ENCODE measurements at regions not wholly inside any gene's neighbourhood (a gene's known extent, or its start where the extent isn't known, plus 50 kb on each side); places are given as distances from the start of the nearest gene placed in this dataset.

DNA sequence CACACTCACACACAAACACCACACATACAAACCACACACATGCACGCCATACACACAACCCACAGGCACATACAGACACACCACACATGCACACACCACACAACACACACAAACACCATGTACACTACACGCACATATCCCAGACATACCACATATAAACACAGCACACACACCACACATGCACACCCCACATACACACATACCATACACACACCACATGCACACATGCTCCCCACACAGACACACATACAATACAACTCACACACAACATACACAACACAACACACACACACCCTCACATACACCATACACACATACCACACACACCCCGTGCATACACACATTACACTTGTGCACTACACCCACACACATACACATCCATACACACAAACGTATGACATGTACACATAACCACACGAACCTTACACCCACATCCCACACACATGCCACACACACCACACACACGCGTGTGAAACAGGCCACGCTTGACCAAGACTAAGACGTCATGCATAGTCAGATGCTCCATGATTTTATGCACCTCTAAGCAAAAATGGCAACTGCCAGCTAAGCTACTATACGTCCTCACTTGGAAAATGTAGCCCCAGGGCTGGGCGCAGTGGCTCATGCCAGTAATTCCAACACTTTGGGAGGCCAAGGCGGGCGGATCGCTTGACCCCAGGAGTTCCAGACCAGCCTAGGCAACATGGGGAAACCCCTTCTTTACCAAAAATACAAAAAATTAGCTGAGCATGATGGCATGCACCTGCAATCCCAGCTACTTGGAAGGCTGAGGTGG is 77.4 kb upstream of the TMPRSS2 start:
- DNase-seq (ENCODE audit: low spot score): no peak
- H3K27ac ChIP-seq: peak overlapping the region in 1 of 2 donors; percentile 81
- H3K4me1 ChIP-seq (replicated peaks): peaks cover 15% of the 10 kb centered on the region
- TF ChIP-seq, protein P1, sequence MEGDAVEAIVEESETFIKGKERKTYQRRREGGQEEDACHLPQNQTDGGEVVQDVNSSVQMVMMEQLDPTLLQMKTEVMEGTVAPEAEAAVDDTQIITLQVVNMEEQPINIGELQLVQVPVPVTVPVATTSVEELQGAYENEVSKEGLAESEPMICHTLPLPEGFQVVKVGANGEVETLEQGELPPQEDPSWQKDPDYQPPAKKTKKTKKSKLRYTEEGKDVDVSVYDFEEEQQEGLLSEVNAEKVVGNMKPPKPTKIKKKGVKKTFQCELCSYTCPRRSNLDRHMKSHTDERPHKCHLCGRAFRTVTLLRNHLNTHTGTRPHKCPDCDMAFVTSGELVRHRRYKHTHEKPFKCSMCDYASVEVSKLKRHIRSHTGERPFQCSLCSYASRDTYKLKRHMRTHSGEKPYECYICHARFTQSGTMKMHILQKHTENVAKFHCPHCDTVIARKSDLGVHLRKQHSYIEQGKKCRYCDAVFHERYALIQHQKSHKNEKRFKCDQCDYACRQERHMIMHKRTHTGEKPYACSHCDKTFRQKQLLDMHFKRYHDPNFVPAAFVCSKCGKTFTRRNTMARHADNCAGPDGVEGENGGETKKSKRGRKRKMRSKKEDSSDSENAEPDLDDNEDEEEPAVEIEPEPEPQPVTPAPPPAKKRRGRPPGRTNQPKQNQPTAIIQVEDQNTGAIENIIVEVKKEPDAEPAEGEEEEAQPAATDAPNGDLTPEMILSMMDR (IDR thresholded peaks at IDR 0.05): no peak
- TF ChIP-seq POLR2AphosphoS5 (IDR thresholded peaks at IDR 0.05) (no peak), POLR2A (IDR thresholded peaks at IDR 0.05) (no peak)
- no peaks in the 10 kb centered on the region for H3K27me3 ChIP-seq (replicated peaks; ENCODE audit: insufficient read depth)
- no peaks in the 10 kb centered on the region for H3K9me3 ChIP-seq
- H3K36me3 ChIP-seq: no peaks in the 10 kb centered on the region
- intact Hi-C loops (cut with DNase I): no loop called here
- H3K4me3 ChIP-seq: no peak overlapping the region
- 91% methylated on average over 14 of the region's 14 CpGs for WGBS

GRCh38 chr21:41584603-41585176 is 76.7 kb upstream of the TMPRSS2 start:
- TF ChIP-seq, protein P1 (IDR thresholded peaks at IDR 0.05): no peak
- Histone ChIP-seq H3K36me3 (no peaks in the 10 kb centered on the region), H3K27ac (peak overlapping the region; percentile 30 to 81), H3K27me3 (replicated peaks; ENCODE audit: insufficient read depth) (no peaks in the 10 kb centered on the region), H3K4me3 (no peak overlapping the region), H3K4me1 (replicated peaks) (peaks cover 15% of the 10 kb centered on the region), H3K9me3 (no peaks in the 10 kb centered on the region)
- intact Hi-C loops (cut with DNase I): no loop called here
- no peak for DNase-seq (ENCODE audit: low spot score)
- 92% methylated on average over 4 of the region's 4 CpGs for WGBS

DNA sequence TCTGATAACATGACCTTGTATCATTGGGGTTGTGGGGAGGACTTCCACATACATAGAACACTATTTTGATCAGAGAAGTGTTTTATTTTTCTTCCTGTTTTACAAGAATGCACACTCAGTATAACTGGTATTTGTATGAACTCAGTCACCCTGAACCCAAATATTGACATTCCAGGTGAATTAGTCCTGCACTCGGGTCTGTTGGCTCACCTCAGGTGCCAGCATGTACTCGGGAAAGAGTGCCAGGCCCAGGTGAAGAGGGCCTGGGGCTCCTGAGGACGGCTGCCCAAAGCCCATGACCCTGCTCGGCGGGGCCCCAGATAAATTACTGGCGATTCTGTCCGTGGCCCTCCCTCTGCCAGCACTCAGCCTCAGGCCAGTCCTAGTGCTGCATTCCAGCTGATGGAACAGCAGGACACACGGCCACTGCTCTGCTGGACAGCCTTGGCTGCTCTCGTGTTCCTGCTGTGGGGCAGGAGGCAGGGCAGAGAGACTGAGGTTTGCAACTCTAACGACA is 75.4 kb upstream of the TMPRSS2 start:
- intact Hi-C loops (cut with DNase I): no loop called here
- H3K27ac ChIP-seq: peak overlapping the region; percentile 59 to 81
- peaks cover 15% of the 10 kb centered on the region for H3K4me1 ChIP-seq (replicated peaks)
- 31% methylated on average over 10 of the region's 10 CpGs for WGBS
- peak; percentile 79 for DNase-seq (ENCODE audit: low spot score)
- no peak overlapping the region for H3K4me3 ChIP-seq
- peak; percentile 77 for TF ChIP-seq POLR2AphosphoS5 (IDR thresholded peaks at IDR 0.05)
- TF ChIP-seq, protein P1 (IDR thresholded peaks at IDR 0.05): no peak
- no peaks in the 10 kb centered on the region for H3K36me3 ChIP-seq
- H3K27me3 ChIP-seq (replicated peaks; ENCODE audit: insufficient read depth): no peaks in the 10 kb centered on the region
- no peaks in the 10 kb centered on the region for H3K9me3 ChIP-seq

GRCh38 chr21:41582866-41583265 is 74.9 kb upstream of the TMPRSS2 start:
- Histone ChIP-seq H3K4me3 (no peak overlapping the region), H3K9me3 (no peaks in the 10 kb centered on the region), H3K4me1 (replicated peaks) (peaks cover 15% of the 10 kb centered on the region), H3K27me3 (replicated peaks; ENCODE audit: insufficient read depth) (no peaks in the 10 kb centered on the region), H3K36me3 (no peaks in the 10 kb centered on the region), H3K27ac (peak overlapping the region; percentile 59 to 81)
- no peak for TF ChIP-seq POLR2A (IDR thresholded peaks at IDR 0.05)
- TF ChIP-seq, protein P1 (IDR thresholded peaks at IDR 0.05): no peak
- no peak for TF ChIP-seq POLR2AphosphoS5 (IDR thresholded peaks at IDR 0.05)
- WGBS: 70% methylated on average over 7 of the region's 7 CpGs
- intact Hi-C loops (cut with DNase I): no loop called here
- no peak for DNase-seq (ENCODE audit: low spot score)
